ENCODE measurements at regions not wholly inside any gene's neighbourhood (a gene's known extent, or its start where the extent isn't known, plus 50 kb on each side); places are given as distances from the start of the nearest gene placed in this dataset.

DNA sequence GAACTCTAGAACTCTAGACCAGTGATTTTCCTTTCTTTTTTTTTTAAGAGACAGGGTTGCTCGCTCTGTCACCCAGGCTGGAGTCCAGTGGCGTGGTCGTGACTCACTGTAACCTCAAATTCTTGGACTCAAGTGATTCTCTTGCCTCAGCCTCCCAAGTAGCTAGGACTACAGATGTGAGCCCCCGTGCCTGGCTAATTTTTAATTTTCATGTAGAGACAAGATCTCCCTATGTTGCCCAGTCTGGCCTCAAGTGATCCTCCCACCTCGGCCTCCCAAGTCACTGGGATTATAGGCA, 359.6 kb downstream of the SHQ1 start:
- Histone ChIP-seq H3K4me1 (ENCODE audit: low read length) (no peaks in the 10 kb centered on the region), H3K9me2 (replicated peaks; ENCODE audit: insufficient read depth, low read length) (no peaks in the 10 kb centered on the region), H3K9me3 (ENCODE audit: low read length) (no peaks in the 10 kb centered on the region), H4K20me1 (ENCODE audit: insufficient read depth, low read depth, low read length) (no peaks in the 10 kb centered on the region), H3K27me3 (ENCODE audit: low read length) (no peaks in the 10 kb centered on the region), H3K36me3 (ENCODE audit: insufficient read depth, low read length) (no peaks in the 10 kb centered on the region), H3K27ac (ENCODE audit: low read length) (no peak overlapping the region), H3K79me2 (ENCODE audit: low read length) (no peaks in the 10 kb centered on the region), H3K4me3 (ENCODE audit: low read length) (no peak overlapping the region), H3K4me2 (ENCODE audit: low read depth, low read length, poor library complexity, severe bottlenecking) (no peak overlapping the region), H2AFZ (ENCODE audit: low read length) (no peak overlapping the region), H3K9ac (ENCODE audit: low read length) (no peak overlapping the region)
- DNase-seq, result no peak

DNA sequence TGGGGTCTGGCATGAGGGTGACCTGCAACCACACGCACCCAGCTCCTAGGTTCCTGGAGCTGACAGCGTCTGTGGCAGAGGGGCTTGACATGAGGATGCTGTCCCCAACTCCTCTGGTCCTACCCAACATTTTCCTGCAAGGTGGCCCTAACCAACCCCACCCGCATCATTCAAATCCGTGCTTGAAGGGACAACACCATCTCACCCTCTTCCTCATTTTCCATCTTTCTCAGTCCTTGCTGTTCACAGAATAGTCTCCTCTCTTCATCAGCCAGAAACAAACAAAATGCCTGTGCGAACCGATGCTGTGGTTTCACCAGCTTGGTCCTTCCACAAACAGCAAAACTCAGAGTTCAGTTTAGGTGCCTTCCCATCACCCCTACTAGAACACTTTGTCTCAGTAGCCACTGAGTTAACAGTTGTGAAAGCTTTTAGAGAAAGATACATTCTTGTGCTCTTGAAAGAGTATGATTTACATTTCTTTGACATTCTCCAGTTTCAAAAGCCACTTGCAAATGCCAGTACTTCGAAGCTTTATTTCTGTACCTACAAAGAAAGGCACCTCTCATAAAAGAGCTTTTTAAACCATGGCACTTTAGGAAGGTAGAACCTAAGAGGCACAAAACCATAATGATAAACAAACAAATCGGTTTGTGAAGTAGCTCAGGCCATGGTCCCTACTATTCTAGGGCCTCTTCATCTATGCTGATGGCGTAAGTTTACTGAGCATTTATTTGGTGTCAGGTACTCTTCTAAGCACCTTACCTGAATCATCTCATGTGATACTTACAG, 360.1 kb downstream of the SHQ1 start:
- Histone ChIP-seq H3K4me1 (ENCODE audit: low read length) (no peaks in the 10 kb centered on the region), H3K9me3 (ENCODE audit: low read length) (no peaks in the 10 kb centered on the region), H3K36me3 (ENCODE audit: insufficient read depth, low read length) (no peaks in the 10 kb centered on the region), H3K9me2 (replicated peaks; ENCODE audit: insufficient read depth, low read length) (no peaks in the 10 kb centered on the region), H3K27me3 (ENCODE audit: low read length) (no peaks in the 10 kb centered on the region), H3K79me2 (ENCODE audit: low read length) (no peaks in the 10 kb centered on the region), H3K4me3 (ENCODE audit: low read length) (no peak overlapping the region), H4K20me1 (ENCODE audit: insufficient read depth, low read depth, low read length) (no peaks in the 10 kb centered on the region), H3K4me2 (ENCODE audit: low read depth, low read length, poor library complexity, severe bottlenecking) (no peak overlapping the region), H2AFZ (ENCODE audit: low read length) (no peak overlapping the region), H3K27ac (ENCODE audit: low read length) (no peak overlapping the region), H3K9ac (ENCODE audit: low read length) (no peak overlapping the region)
- DNase-seq, result no peak

DNA sequence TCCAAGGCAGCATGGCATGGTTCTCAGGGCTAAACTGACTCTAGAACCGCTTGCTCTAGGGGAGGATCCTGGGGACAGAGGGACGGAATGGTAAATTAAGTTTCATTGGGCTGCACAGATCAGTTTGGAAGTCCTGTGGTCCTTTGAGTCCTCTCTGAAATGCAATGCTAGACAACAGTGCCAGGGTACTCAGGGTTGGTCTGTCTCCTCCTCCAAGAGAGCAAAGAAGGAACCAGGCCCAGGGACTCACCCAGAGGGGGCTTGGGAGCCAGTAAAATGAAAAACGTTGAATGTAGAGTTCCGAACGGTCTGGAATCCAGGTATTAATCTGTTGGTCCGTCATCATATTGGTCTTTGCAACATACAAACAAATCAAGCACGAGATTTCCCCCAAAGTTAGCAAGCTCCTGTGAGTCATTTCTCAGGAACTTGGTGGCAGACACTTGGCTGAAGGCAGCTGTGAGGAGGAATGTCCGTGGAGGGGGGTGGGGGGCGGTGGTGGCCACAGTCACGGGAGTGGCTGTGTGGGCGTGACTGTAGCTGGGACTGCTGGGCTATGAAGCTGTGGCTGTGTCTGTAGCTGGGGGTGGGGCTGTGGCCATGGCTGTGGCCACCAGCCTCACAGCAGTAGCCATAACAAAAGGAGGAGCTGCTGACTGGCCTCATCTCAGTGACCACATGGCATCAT, 361.0 kb downstream of the SHQ1 start:
- H3K4me2 ChIP-seq (ENCODE audit: low read depth, low read length, poor library complexity, severe bottlenecking), result no peak overlapping the region
- no peak overlapping the region for H3K9ac ChIP-seq (ENCODE audit: low read length)
- H3K9me3 ChIP-seq (ENCODE audit: low read length), result no peaks in the 10 kb centered on the region
- H2AFZ ChIP-seq (ENCODE audit: low read length), result no peak overlapping the region
- no peaks in the 10 kb centered on the region for H3K79me2 ChIP-seq (ENCODE audit: low read length)
- H3K36me3 ChIP-seq (ENCODE audit: insufficient read depth, low read length), result no peaks in the 10 kb centered on the region
- H4K20me1 ChIP-seq (ENCODE audit: insufficient read depth, low read depth, low read length), result no peaks in the 10 kb centered on the region
- H3K9me2 ChIP-seq (replicated peaks; ENCODE audit: insufficient read depth, low read length), result no peaks in the 10 kb centered on the region
- H3K4me3 ChIP-seq (ENCODE audit: low read length), result no peak overlapping the region
- H3K4me1 ChIP-seq (ENCODE audit: low read length), result no peaks in the 10 kb centered on the region
- no peak overlapping the region for H3K27ac ChIP-seq (ENCODE audit: low read length)
- no peaks in the 10 kb centered on the region for H3K27me3 ChIP-seq (ENCODE audit: low read length)
- DNase-seq, result no peak

DNA sequence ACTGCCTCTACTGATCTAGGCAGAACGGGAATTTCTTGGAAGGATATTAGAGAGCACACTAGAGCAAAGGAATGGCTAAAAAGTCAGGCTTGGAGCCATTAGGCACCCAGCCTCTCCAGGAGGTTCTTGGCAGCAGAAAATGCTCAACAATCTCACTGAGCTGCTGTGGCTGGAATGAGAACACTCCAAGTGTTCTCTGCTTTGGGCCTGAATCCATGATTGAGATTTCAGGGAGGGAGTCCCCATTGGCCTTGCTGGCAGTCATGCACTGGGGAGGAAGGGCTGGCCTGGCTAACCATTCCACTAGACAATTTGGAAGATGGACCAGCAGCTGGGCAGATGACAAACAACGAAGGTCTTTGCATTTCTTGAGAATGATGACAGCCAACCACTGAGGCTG, 362.6 kb downstream of the SHQ1 start:
- Histone ChIP-seq H3K36me3 (ENCODE audit: insufficient read depth, low read length) (no peaks in the 10 kb centered on the region), H3K4me1 (ENCODE audit: low read length) (no peaks in the 10 kb centered on the region), H2AFZ (ENCODE audit: low read length) (no peak overlapping the region), H3K4me3 (ENCODE audit: low read length) (no peak overlapping the region), H3K9me2 (replicated peaks; ENCODE audit: insufficient read depth, low read length) (no peaks in the 10 kb centered on the region), H3K27ac (ENCODE audit: low read length) (no peak overlapping the region), H4K20me1 (ENCODE audit: insufficient read depth, low read depth, low read length) (no peaks in the 10 kb centered on the region), H3K4me2 (ENCODE audit: low read depth, low read length, poor library complexity, severe bottlenecking) (no peak overlapping the region), H3K27me3 (ENCODE audit: low read length) (no peaks in the 10 kb centered on the region), H3K9ac (ENCODE audit: low read length) (no peak overlapping the region), H3K79me2 (ENCODE audit: low read length) (no peaks in the 10 kb centered on the region), H3K9me3 (ENCODE audit: low read length) (no peaks in the 10 kb centered on the region)
- DNase-seq, result no peak

DNA sequence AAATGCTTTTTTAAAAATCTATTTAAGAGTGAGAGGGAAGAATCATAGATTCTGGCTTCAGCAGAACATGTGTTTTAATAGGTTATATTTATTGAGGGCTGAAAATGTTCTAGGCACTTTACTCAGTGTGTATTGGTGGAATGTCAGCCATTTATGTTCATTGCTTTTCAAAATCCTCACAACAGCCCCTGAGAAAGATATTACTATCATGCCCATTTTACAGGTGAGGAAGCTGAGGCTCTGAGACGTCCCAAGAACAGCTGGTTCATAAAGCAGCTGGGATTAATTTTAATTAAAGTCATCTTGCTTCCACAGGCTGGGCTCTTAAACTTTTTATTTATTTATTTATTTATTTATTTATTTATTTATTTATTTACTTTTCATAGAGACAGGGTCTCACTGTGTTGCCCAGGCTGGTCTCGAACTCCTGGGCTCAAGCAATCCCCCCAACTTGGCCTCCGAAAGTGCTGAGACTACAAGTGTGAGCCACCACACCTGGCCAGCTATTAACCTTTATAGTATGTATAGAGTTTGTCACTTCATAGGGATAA, 364.6 kb downstream of the SHQ1 start:
- no peaks in the 10 kb centered on the region for H3K9me2 ChIP-seq (replicated peaks; ENCODE audit: insufficient read depth, low read length)
- H4K20me1 ChIP-seq (ENCODE audit: insufficient read depth, low read depth, low read length), result no peaks in the 10 kb centered on the region
- DNase-seq, result no peak
- H3K9ac ChIP-seq (ENCODE audit: low read length), result no peak overlapping the region
- no peaks in the 10 kb centered on the region for H3K36me3 ChIP-seq (ENCODE audit: insufficient read depth, low read length)
- no peak overlapping the region for H3K27ac ChIP-seq (ENCODE audit: low read length)
- no peak overlapping the region for H3K4me3 ChIP-seq (ENCODE audit: low read length)
- H3K4me1 ChIP-seq (ENCODE audit: low read length), result no peaks in the 10 kb centered on the region
- H3K4me2 ChIP-seq (ENCODE audit: low read depth, low read length, poor library complexity, severe bottlenecking), result no peak overlapping the region
- H2AFZ ChIP-seq (ENCODE audit: low read length), result no peak overlapping the region
- H3K79me2 ChIP-seq (ENCODE audit: low read length), result no peaks in the 10 kb centered on the region
- no peaks in the 10 kb centered on the region for H3K27me3 ChIP-seq (ENCODE audit: low read length)
- H3K9me3 ChIP-seq (ENCODE audit: low read length), result no peaks in the 10 kb centered on the region

DNA sequence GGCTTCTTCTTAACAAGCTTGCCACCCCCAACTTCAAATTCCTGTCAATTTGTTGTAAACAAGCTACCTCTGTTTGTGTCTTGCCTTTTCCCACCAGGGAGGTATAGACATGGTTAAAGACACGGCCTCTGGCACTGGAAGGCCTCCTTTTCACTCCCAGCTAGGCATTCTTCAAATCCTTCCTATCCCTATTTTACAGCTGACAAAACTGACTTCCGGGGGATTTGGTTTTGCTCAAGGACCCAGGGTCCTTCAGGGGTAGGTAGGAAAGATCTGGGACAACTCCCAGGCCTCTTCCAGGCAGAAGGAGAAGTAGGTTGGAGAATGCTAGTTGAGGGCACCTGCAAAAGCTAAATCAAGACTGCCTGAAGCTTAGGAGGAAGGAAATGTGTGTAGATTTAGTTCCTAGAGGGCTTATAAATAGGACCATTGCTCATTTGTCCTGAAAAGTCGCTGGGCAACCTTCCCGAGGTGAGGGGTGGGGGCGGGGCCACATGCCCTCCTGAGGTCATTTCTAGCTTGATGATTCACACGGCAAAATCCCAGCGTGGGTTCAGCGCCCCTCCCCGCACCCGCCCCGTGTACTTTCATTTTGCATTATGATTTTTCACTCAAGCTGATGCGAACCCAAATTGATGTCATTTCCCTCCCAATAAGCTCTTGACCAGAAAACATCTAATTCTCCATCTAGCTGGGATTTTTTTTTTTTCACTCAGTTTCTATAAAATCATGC, 365.5 kb downstream of the SHQ1 start:
- Histone ChIP-seq H3K4me1 (ENCODE audit: low read length) (no peaks in the 10 kb centered on the region), H3K9me3 (ENCODE audit: low read length) (no peaks in the 10 kb centered on the region), H2AFZ (ENCODE audit: low read length) (no peak overlapping the region), H3K9ac (ENCODE audit: low read length) (no peak overlapping the region), H3K79me2 (ENCODE audit: low read length) (no peaks in the 10 kb centered on the region), H3K9me2 (replicated peaks; ENCODE audit: insufficient read depth, low read length) (no peaks in the 10 kb centered on the region), H3K4me2 (ENCODE audit: low read depth, low read length, poor library complexity, severe bottlenecking) (no peak overlapping the region), H3K27ac (ENCODE audit: low read length) (no peak overlapping the region), H4K20me1 (ENCODE audit: insufficient read depth, low read depth, low read length) (no peaks in the 10 kb centered on the region), H3K27me3 (ENCODE audit: low read length) (no peaks in the 10 kb centered on the region), H3K36me3 (ENCODE audit: insufficient read depth, low read length) (no peaks in the 10 kb centered on the region), H3K4me3 (ENCODE audit: low read length) (no peak overlapping the region)
- DNase-seq, result no peak

DNA sequence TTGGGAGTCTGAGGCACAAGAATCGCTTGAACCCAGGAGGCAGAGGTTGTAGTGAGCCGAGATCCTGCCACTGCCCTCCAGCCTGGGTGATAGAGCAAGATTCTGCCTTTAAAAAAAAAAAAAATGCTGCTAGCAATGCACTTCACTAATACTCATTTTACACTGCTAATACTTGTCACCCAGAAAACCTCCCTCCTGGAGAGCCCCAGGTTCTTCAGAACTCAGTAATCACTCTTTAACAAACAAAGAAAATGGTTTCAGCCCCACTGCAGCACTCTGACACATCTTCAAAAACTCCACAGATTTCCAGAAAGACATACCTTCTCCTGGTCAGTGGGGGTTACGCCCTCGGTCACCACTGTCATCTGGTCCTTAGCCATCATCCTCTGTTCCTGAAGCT, 366.7 kb downstream of the SHQ1 start:
- H3K36me3 ChIP-seq (ENCODE audit: insufficient read depth, low read length), result no peaks in the 10 kb centered on the region
- no peak overlapping the region for H2AFZ ChIP-seq (ENCODE audit: low read length)
- no peaks in the 10 kb centered on the region for H3K9me2 ChIP-seq (replicated peaks; ENCODE audit: insufficient read depth, low read length)
- H4K20me1 ChIP-seq (ENCODE audit: insufficient read depth, low read depth, low read length), result no peaks in the 10 kb centered on the region
- no peaks in the 10 kb centered on the region for H3K79me2 ChIP-seq (ENCODE audit: low read length)
- H3K4me3 ChIP-seq (ENCODE audit: low read length), result no peak overlapping the region
- DNase-seq, result no peak
- H3K9me3 ChIP-seq (ENCODE audit: low read length), result no peaks in the 10 kb centered on the region
- no peaks in the 10 kb centered on the region for H3K4me1 ChIP-seq (ENCODE audit: low read length)
- H3K9ac ChIP-seq (ENCODE audit: low read length), result no peak overlapping the region
- no peak overlapping the region for H3K4me2 ChIP-seq (ENCODE audit: low read depth, low read length, poor library complexity, severe bottlenecking)
- H3K27ac ChIP-seq (ENCODE audit: low read length), result no peak overlapping the region
- H3K27me3 ChIP-seq (ENCODE audit: low read length), result no peaks in the 10 kb centered on the region

DNA sequence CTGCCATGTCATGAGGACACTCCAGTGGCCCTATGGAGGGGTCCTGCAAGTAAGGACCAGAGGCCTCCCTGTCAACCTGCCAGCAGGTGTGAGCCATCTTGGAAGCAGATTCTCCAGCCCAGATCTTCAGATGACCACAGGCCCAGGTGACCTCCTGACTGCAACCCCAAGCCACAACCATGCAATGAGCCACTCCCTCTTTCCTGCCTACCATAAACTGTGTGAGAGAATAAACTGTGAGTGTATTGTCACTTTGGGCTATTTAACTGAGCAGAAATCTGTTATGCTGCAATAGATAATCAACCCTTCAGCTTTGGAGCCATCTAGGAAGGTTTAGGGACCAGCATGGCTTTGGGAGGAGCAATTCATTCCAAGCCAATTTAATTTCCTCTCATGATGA, 367.9 kb downstream of the SHQ1 start:
- Histone ChIP-seq H3K9me3 (ENCODE audit: low read length) (no peaks in the 10 kb centered on the region), H3K27ac (ENCODE audit: low read length) (no peak overlapping the region), H3K4me3 (ENCODE audit: low read length) (no peak overlapping the region), H3K9ac (ENCODE audit: low read length) (no peak overlapping the region), H3K79me2 (ENCODE audit: low read length) (no peaks in the 10 kb centered on the region), H4K20me1 (ENCODE audit: insufficient read depth, low read depth, low read length) (no peaks in the 10 kb centered on the region), H3K27me3 (ENCODE audit: low read length) (no peaks in the 10 kb centered on the region), H3K4me2 (ENCODE audit: low read depth, low read length, poor library complexity, severe bottlenecking) (no peak overlapping the region), H3K9me2 (replicated peaks; ENCODE audit: insufficient read depth, low read length) (no peaks in the 10 kb centered on the region), H3K36me3 (ENCODE audit: insufficient read depth, low read length) (no peaks in the 10 kb centered on the region), H3K4me1 (ENCODE audit: low read length) (no peaks in the 10 kb centered on the region), H2AFZ (ENCODE audit: low read length) (no peak overlapping the region)
- no peak for DNase-seq
